Epithelial cell of proximal tubule (primary cell): ENCODE measurements at regions not wholly inside any gene's neighbourhood (a gene's known extent, or its start where the extent isn't known, plus 50 kb on each side); places are given as distances from the start of the nearest gene placed in this dataset.

Experiments
- DNase-seq: peaks from one replicate; pipeline ENCODE4 v3.0.0-alpha.2; 2011; ENCODE audit warnings: low read depth
- H3K4me3 ChIP-seq: 2 replicates; pipeline ENCODE4 v1.5.1; 2011; ENCODE audit warnings: low read depth, mild to moderate bottlenecking, low read length
- TF ChIP-seq, protein P1 (sequence below): conservative IDR thresholded peaks from 2 replicates; pipeline ENCODE4 v1.5.1; 2012; ENCODE audit warnings: low read depth, mild to moderate bottlenecking, low read length

GRCh38 chr13:76725896-76726295 lies 160.3 kb downstream of the KCTD12 start:
- TF ChIP-seq, protein P1, sequence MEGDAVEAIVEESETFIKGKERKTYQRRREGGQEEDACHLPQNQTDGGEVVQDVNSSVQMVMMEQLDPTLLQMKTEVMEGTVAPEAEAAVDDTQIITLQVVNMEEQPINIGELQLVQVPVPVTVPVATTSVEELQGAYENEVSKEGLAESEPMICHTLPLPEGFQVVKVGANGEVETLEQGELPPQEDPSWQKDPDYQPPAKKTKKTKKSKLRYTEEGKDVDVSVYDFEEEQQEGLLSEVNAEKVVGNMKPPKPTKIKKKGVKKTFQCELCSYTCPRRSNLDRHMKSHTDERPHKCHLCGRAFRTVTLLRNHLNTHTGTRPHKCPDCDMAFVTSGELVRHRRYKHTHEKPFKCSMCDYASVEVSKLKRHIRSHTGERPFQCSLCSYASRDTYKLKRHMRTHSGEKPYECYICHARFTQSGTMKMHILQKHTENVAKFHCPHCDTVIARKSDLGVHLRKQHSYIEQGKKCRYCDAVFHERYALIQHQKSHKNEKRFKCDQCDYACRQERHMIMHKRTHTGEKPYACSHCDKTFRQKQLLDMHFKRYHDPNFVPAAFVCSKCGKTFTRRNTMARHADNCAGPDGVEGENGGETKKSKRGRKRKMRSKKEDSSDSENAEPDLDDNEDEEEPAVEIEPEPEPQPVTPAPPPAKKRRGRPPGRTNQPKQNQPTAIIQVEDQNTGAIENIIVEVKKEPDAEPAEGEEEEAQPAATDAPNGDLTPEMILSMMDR, result no peak
- no peak for DNase-seq
- no peak overlapping the region for H3K4me3 ChIP-seq

- TF ChIP-seq, protein P1, result no peak
- no peak for DNase-seq
- no peak overlapping the region for H3K4me3 ChIP-seq
Measured at GRCh38 chr13:76725211-76725610, 161.0 kb downstream of the KCTD12 start.

- H3K4me3 ChIP-seq, result no peak overlapping the region
- TF ChIP-seq, protein P1, result no peak
- no peak for DNase-seq
Measured at GRCh38 chr13:76724421-76724820, 161.8 kb downstream of the KCTD12 start.

GRCh38 chr13:76723551-76724232 lies 162.5 kb downstream of the KCTD12 start:
- DNase-seq, result peak; percentile 13
- TF ChIP-seq, protein P1, result no peak
- no peak overlapping the region for H3K4me3 ChIP-seq

DNA sequence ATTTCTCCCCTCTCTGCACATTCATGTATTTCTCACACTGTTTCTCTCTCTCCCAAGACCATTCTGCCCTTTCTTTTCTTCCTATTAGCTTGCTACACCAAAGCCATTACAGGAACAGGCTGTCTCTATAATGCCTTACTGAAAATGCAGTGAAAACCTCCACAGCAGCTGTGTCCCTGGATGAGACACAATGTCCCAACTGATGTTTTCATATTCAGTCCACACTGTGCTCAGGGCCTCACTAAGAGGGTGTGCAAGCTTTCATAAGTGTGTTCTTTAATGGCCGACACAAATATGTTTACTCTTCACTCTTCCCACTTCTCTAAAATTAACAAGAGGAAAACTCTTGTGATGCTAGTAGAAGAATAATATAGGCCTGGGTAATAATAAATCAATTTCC lies 163.4 kb downstream of the KCTD12 start:
- no peak overlapping the region for H3K4me3 ChIP-seq
- TF ChIP-seq, protein P1, result no peak
- DNase-seq, result no peak

DNA sequence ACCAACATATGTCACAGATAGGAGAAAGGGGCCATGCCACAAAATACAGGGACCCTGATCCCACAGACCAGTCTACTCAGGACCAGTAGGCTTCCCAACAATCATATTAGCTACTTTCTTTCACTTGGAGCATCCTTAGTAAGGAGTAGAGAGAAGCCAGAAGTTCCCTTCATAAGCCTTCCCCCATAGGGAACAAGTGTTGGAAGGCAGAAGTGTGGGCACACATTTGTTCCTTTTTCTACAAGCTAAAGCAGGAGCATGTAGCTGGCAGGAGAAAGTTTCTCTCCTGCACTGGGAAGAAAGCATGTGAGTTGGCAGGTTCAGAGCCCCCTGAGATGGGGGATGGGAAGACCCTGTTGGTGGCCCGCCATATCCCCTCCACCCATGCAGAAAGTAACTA lies 165.4 kb downstream of the KCTD12 start:
- H3K4me3 ChIP-seq, result no peak overlapping the region
- no peak for DNase-seq
- TF ChIP-seq, protein P1, result no peak

DNA sequence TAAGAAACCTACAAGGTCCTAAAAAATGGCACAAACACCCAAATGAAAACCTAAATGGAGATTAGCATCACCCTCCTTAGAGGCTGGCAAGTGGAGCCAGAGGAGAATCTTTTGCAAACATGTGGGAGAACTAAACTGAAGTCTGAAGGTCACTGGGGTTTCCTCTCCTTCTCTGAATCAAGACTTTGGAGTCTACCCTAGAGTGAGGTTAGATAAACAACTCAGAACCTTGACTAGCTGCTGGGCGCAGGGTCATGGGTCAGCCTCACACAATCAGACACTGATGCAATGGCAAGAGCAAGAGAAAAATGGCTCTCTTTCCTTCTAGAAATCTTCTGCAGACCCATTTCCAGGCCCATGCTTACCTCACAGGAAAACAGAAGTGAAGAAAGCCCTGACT lies 165.8 kb downstream of the KCTD12 start:
- no peak for DNase-seq
- TF ChIP-seq, protein P1, result no peak
- no peak overlapping the region for H3K4me3 ChIP-seq
